IMR-90 (cell line): ENCODE measurements at regions not wholly inside any gene's neighbourhood (a gene's known extent, or its start where the extent isn't known, plus 50 kb on each side); places are given as distances from the start of the nearest gene placed in this dataset.

Experiments
- ATAC-seq: fragments of 200-7000 bp; cut with Tn5 transposase; 2 replicates; pipeline ENCODE4 v1.9.1; 2020; ENCODE audit warnings: low read depth, mild to moderate bottlenecking, moderate library complexity
- BruUV-seq: library from RNA; stranded (reverse); fragments of 400-500 nt; replicated peaks from 2 replicates; lab custom pipeline; 2021; lab: Mats Ljungman, UMichigan
- CTCF ChIA-PET: fragments of 300-600 bp; formaldehyde crosslinking; extraction: SDS; loops from one replicate; lab custom pipeline; 2021; ENCODE audit warnings: antibody characterized with exemption; lab: Yijun Ruan, JAX
- POLR2A ChIA-PET: fragments of 300-600 bp; sonication (Branson Sonifier 250); formaldehyde crosslinking; loops from one replicate; lab custom pipeline; 2022; ENCODE audit warnings: antibody characterized with exemption; ENCODE audit not compliant: unreplicated experiment; lab: Charles Lee
- DNase-seq: peaks from one replicate; pipeline ENCODE4 v3.0.0; 2013
- H2AFZ ChIP-seq: replicated peaks from 2 replicates; pipeline ENCODE3; 2013; ENCODE audit warnings: low read length, mild to moderate bottlenecking; ENCODE audit not compliant: poor library complexity
- H2AK5ac ChIP-seq: 2 replicates; pipeline ENCODE4 v1.6.1; 2013; ENCODE audit warnings: low read depth, low read length, inconsistent platforms
- H2AK9ac ChIP-seq: replicated peaks from 2 replicates; pipeline ENCODE3; 2013; ENCODE audit warnings: mild to moderate bottlenecking, low read depth, low read length, moderate library complexity; ENCODE audit not compliant: poor library complexity
- H2BK120ac ChIP-seq: 2 replicates; pipeline ENCODE4 v1.6.1; 2013; ENCODE audit warnings: low read depth, low read length, inconsistent platforms
- H2BK15ac ChIP-seq: 3 replicates; pipeline ENCODE4 v1.6.1; 2013; ENCODE audit warnings: low read depth, low read length, inconsistent platforms
- H2BK20ac ChIP-seq: 2 replicates; pipeline ENCODE4 v1.6.1; 2013; ENCODE audit warnings: low read depth, mild to moderate bottlenecking, inconsistent platforms, low read length, moderate library complexity
- H2BK5ac ChIP-seq: 2 replicates; pipeline ENCODE4 v1.6.1; 2013; ENCODE audit warnings: mild to moderate bottlenecking, low read depth, low read length, inconsistent platforms; ENCODE audit not compliant: poor library complexity, severe bottlenecking
- H3K14ac ChIP-seq: replicated peaks from 2 replicates; pipeline ENCODE4 v1.6.1; 2013; ENCODE audit warnings: low read depth, low read length, inconsistent platforms
- H3K18ac ChIP-seq: 2 replicates; pipeline ENCODE4 v1.6.1; 2013; ENCODE audit warnings: low read depth, low read length, control low read depth
- H3K23ac ChIP-seq: 2 replicates; pipeline ENCODE4 v1.6.1; 2013; ENCODE audit warnings: low read depth, low read length, inconsistent platforms
- H3K27ac ChIP-seq: 2 replicates; pipeline ENCODE4 v1.5.1; 2013; ENCODE audit warnings: mild to moderate bottlenecking, control low read depth, low read length; ENCODE audit not compliant: insufficient read depth
- H3K27me3 ChIP-seq: 2 replicates; pipeline ENCODE4 v1.6.1; 2013; ENCODE audit warnings: low read length; ENCODE audit not compliant: control insufficient read depth, insufficient read depth
- H3K36me3 ChIP-seq: 2 replicates; pipeline ENCODE4 v1.6.1; 2013; ENCODE audit warnings: low read length, mixed read lengths; ENCODE audit not compliant: control insufficient read depth, insufficient read depth
- H3K4ac ChIP-seq: 2 replicates; pipeline ENCODE4 v1.6.1; 2013; ENCODE audit warnings: low read depth, low read length, inconsistent platforms
- H3K4me1 ChIP-seq: 2 replicates; pipeline ENCODE4 v1.6.1; 2013; ENCODE audit warnings: low read length, mixed read lengths; ENCODE audit not compliant: control insufficient read depth, insufficient read depth
- H3K4me2 ChIP-seq: 2 replicates; pipeline ENCODE4 v1.6.1; 2013; ENCODE audit warnings: low read depth, mild to moderate bottlenecking, control low read depth, low read length, moderate library complexity
- H3K4me3 ChIP-seq: 2 replicates; pipeline ENCODE4 v1.5.1; 2013; ENCODE audit warnings: low read depth, mild to moderate bottlenecking, control low read depth, low read length, moderate library complexity; ENCODE audit not compliant: insufficient read depth
- H3K56ac ChIP-seq: 2 replicates; pipeline ENCODE4 v1.6.1; 2013; ENCODE audit warnings: low read length, inconsistent platforms; ENCODE audit not compliant: insufficient read depth; ENCODE audit errors: extremely low read depth
- H3K79me1 ChIP-seq, 2 experiments: 2 replicates each; pipeline ENCODE4 v1.6.1; 2013; ENCODE audit warnings: low read length in 2 of 2, inconsistent platforms in 1 of 2, low read depth in 1 of 2
- H3K9ac ChIP-seq: 2 replicates; pipeline ENCODE4 v1.6.1; 2013; ENCODE audit warnings: low read depth, low read length, control low read depth
- H3K9me1 ChIP-seq: 2 replicates; pipeline ENCODE4 v1.6.1; 2013; ENCODE audit warnings: low read length, inconsistent platforms; ENCODE audit not compliant: insufficient read depth
- H3K9me3 ChIP-seq: 2 replicates; pipeline ENCODE4 v1.6.1; 2013; ENCODE audit warnings: low read length; ENCODE audit not compliant: control insufficient read depth, insufficient read depth
- H4K20me1 ChIP-seq: 2 replicates; pipeline ENCODE4 v1.6.1; 2013; ENCODE audit warnings: low read length, inconsistent platforms; ENCODE audit not compliant: insufficient read depth
- H4K5ac ChIP-seq: 2 replicates; pipeline ENCODE4 v1.6.1; 2013; ENCODE audit warnings: mild to moderate bottlenecking, low read depth, low read length, control low read depth
- H4K8ac ChIP-seq, 2 experiments: 2 replicates each; pipeline ENCODE4 v1.6.1; 2013; ENCODE audit warnings: low read depth in 2 of 2, low read length in 2 of 2, control low read depth in 1 of 2, inconsistent platforms in 1 of 2
- H4K91ac ChIP-seq: 2 replicates; pipeline ENCODE4 v1.6.1; 2013; ENCODE audit warnings: low read depth, low read length, inconsistent platforms; ENCODE audit not compliant: insufficient read depth
- CEBPB ChIP-seq: IDR thresholded peaks from 2 replicates; pipeline ENCODE4 v1.6.1; 2012; ENCODE audit warnings: low read depth, low read length, improper control_type of control experiment
- CHD1 ChIP-seq: IDR thresholded peaks from 2 replicates; pipeline ENCODE4 v1.6.1; 2012; ENCODE audit warnings: low read depth, low read length, improper control_type of control experiment
- SMC3 ChIP-seq: fragments of 150-350 bp; IDR thresholded peaks from 2 replicates; pipeline ENCODE4 v1.6.1; 2016; ENCODE audit warnings: low read depth, mild to moderate bottlenecking, antibody characterized with exemption, low read length, moderate library complexity
- WGBS, 2 experiments: methylation state at CpG; one replicate each; pipeline versions ENCODE4 v1.1.5 to v1.1.7; 2013; ENCODE audit warnings: missing lambda C conversion rate in 2 of 2; ENCODE audit not compliant: insufficient read length in 1 of 2; ENCODE audit errors: extremely low coverage in 2 of 2; 5-methylcytosine and 5-hydroxymethylcytosine counted together
- dilution Hi-C: fragments of 300-500 bp; cut with HindIII; formaldehyde crosslinking; loops from one replicate; pipeline ENCODE4 v1.14.3; 2018; ENCODE audit warnings: low sequenced_read_pairs; ENCODE audit not compliant: unreplicated experiment
- in situ Hi-C: fragments of 300-500 bp; cut with MboI; formaldehyde crosslinking; loops from 3 replicates; pipeline ENCODE4 v1.14.3; 2019; ENCODE audit warnings: low sequenced_read_pairs, inconsistent platforms, mixed read lengths
- intact Hi-C: fragments of 100-400 bp; cut with micrococcal nuclease; formaldehyde crosslinking; loops from 2 replicates; pipeline ENCODE4 v1.10.0; 2022
- TF ChIP-seq, protein P1 (sequence below): fragments of 150-350 bp; IDR thresholded peaks from 2 replicates; pipeline ENCODE4 v1.6.1; 2017; ENCODE audit warnings: mild to moderate bottlenecking, antibody characterized with exemption, low read length, low read depth

DNA sequence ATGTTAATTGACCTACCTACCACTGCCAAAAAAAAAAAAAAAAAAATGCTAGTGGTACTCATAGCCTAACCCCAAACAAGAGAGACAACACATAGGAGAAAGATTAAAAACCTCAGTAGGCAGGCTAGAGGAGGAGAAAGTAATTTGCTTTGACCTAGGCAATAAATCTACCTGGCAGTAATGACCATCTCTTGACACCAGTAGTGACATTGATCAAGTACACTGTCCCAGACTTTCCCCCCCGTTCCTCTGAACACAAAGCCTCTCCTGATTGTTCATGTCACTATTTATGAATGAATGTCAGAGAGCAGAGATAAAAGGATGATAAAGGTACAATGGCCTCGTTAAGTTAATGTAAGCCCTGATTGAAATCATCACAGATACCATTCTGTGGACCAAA lies 746.8 kb downstream of the CBLN4 start:
- Histone ChIP-seq H3K4me2 (no peak overlapping the region), H2BK20ac (no peak overlapping the region), H2BK120ac (no peak overlapping the region), H3K14ac (no peak overlapping the region), H2AFZ (no peak overlapping the region), H2BK15ac (no peak overlapping the region), H4K5ac (no peak overlapping the region), H3K9me3 (peaks cover 7% of the 10 kb centered on the region), H3K4ac (no peak overlapping the region), H3K36me3 (no peaks in the 10 kb centered on the region), H3K79me1 (no peaks in the 10 kb centered on the region), H3K4me1 (no peaks in the 10 kb centered on the region), H3K9me1 (no peaks in the 10 kb centered on the region), H4K91ac (no peak overlapping the region), H3K27me3 (no peaks in the 10 kb centered on the region), H2AK9ac (no peak overlapping the region), H2BK5ac (no peak overlapping the region), H3K9ac (no peak overlapping the region), H3K23ac (no peak overlapping the region), H4K20me1 (no peaks in the 10 kb centered on the region), H4K8ac (no peak overlapping the region), H3K18ac (no peak overlapping the region), H3K27ac (no peak overlapping the region), H2AK5ac (no peak overlapping the region), H3K56ac (no peak overlapping the region), H3K4me3 (no peak overlapping the region)
- intact Hi-C loops (no loop called here), dilution Hi-C loops (no loop called here), in situ Hi-C loops (no loop called here)
- no CpG with 5 or more reads among the region's 2 CpGs for WGBS, 2 experiments
- ATAC-seq (no peak), DNase-seq (no peak)
- CTCF ChIA-PET = no interaction called here
- no peak for TF ChIP-seq CEBPB
- TF ChIP-seq SMC3 = no peak
- no peak for TF ChIP-seq CHD1
- TF ChIP-seq, protein P1, sequence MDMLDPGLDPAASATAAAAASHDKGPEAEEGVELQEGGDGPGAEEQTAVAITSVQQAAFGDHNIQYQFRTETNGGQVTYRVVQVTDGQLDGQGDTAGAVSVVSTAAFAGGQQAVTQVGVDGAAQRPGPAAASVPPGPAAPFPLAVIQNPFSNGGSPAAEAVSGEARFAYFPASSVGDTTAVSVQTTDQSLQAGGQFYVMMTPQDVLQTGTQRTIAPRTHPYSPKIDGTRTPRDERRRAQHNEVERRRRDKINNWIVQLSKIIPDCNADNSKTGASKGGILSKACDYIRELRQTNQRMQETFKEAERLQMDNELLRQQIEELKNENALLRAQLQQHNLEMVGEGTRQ = no peak
- POLR2A ChIA-PET = no interaction called here
- BruUV-seq = no TSS peak
